Stimulated activated CD8-positive, alpha-beta memory T cell treated with anti-CD3 and anti-CD28 coated beads, Interleukin-12 subunit alpha, Interleukin-12 subunit beta, amount 100 ng/mL, for 4 hours (primary cell): ENCODE measurements at regions not wholly inside any gene's neighbourhood (a gene's known extent, or its start where the extent isn't known, plus 50 kb on each side); places are given as distances from the start of the nearest gene placed in this dataset.
"Not testable (repeated sequence)": the region's sequence is repeated elsewhere in the genome, so short reads cannot be mapped to it uniquely, and the experiment has no call there.

Experiments used
- DNase-seq: peaks from one replicate; pipeline ENCODE4 v3.0.0-alpha.2; 2020; ENCODE audit warnings: low read depth

- DNase-seq = not testable (repeated sequence)
These were observed 505.3 kb downstream of the CSNK1G3 start for GRCh38 chr5:124017321-124017720.

GRCh38 chr5:124007675-124008398 is 495.9 kb downstream of the CSNK1G3 start:
- no peak for DNase-seq

GRCh38 chr5:124001036-124001615 is 489.1 kb downstream of the CSNK1G3 start:
- no peak for DNase-seq

GRCh38 chr5:124000538-124000937 is 488.6 kb downstream of the CSNK1G3 start:
- DNase-seq = no peak

- DNase-seq = no peak
These were observed 485.7 kb downstream of the CSNK1G3 start for GRCh38 chr5:123997462-123998215.

- no peak for DNase-seq
These were observed 485.1 kb downstream of the CSNK1G3 start for GRCh38 chr5:123997064-123997461.

GRCh38 chr5:123992641-123993040 is 480.7 kb downstream of the CSNK1G3 start:
- DNase-seq = no peak

- no peak for DNase-seq
These were observed 476.0 kb downstream of the CSNK1G3 start for GRCh38 chr5:123987956-123988355.

GRCh38 chr5:123976379-123977033 is 464.5 kb downstream of the CSNK1G3 start:
- no peak for DNase-seq

GRCh38 chr5:123975521-123975920 is 463.5 kb downstream of the CSNK1G3 start:
- not testable (repeated sequence) for DNase-seq

- DNase-seq = no peak
These were observed 454.8 kb downstream of the CSNK1G3 start for GRCh38 chr5:123966781-123967180.

GRCh38 chr5:123965626-123966025 is 453.6 kb downstream of the CSNK1G3 start:
- DNase-seq = no peak

GRCh38 chr5:123964884-123965283 is 452.9 kb downstream of the CSNK1G3 start:
- no peak for DNase-seq

GRCh38 chr5:123960526-123960925 is 448.5 kb downstream of the CSNK1G3 start:
- DNase-seq = no peak

GRCh38 chr5:123951582-123951977 is 439.6 kb downstream of the CSNK1G3 start:
- DNase-seq = no peak

GRCh38 chr5:123950701-123951581 is 439.0 kb downstream of the CSNK1G3 start:
- DNase-seq = no peak

- no peak for DNase-seq
These were observed 437.9 kb downstream of the CSNK1G3 start for GRCh38 chr5:123949807-123950340.

- no peak for DNase-seq
These were observed 437.2 kb downstream of the CSNK1G3 start for GRCh38 chr5:123949043-123949804.

- DNase-seq = no peak
These were observed 435.8 kb downstream of the CSNK1G3 start for GRCh38 chr5:123947797-123948196.

GRCh38 chr5:123945548-123945947 is 433.6 kb downstream of the CSNK1G3 start:
- DNase-seq = no peak

- no peak for DNase-seq
These were observed 431.2 kb downstream of the CSNK1G3 start for GRCh38 chr5:123943151-123943550.
